Keratinocyte (primary cell): ENCODE measurements at regions not wholly inside any gene's neighbourhood (a gene's known extent, or its start where the extent isn't known, plus 50 kb on each side); places are given as distances from the start of the nearest gene placed in this dataset.

ENCODE experiments used
- DNase-seq: peaks from one replicate; pipeline ENCODE4 v3.0.0-alpha.2; 2011; ENCODE audit warnings: low read depth, missing footprints, low spot score
- FAIRE-seq: peaks from 2 replicates; lab custom pipeline; 2011; peaks lifted over from hg19 to GRCh38; lab: Jason Lieb, UNC
- H2AFZ ChIP-seq: 2 replicates; pipeline ENCODE4 v1.6.0; 2012; ENCODE audit warnings: low read length, control low read depth, inconsistent platforms; ENCODE audit not compliant: control insufficient read depth
- H3K27ac ChIP-seq: 2 replicates; pipeline ENCODE4 v1.5.1; 2011; ENCODE audit warnings: low read length; ENCODE audit not compliant: control insufficient read depth, insufficient read depth
- H3K27me3 ChIP-seq: 3 replicates; pipeline ENCODE4 v1.6.0; 2011; ENCODE audit warnings: low read length; ENCODE audit not compliant: control insufficient read depth, insufficient read depth; ENCODE audit errors: extremely low read depth
- H3K36me3 ChIP-seq, 2 experiments: 2 replicates in 1 of 2; 3 replicates in 1 of 2; pipeline ENCODE4 v1.5.1; 2011; ENCODE audit warnings: low read length in 2 of 2, mild to moderate bottlenecking in 1 of 2; ENCODE audit not compliant: control insufficient read depth in 2 of 2, insufficient read depth in 2 of 2; ENCODE audit errors: extremely low read depth in 1 of 2
- H3K4me1 ChIP-seq: 3 replicates; pipeline ENCODE4 v1.5.1; 2011; ENCODE audit warnings: low read length; ENCODE audit not compliant: control insufficient read depth, insufficient read depth; ENCODE audit errors: extremely low read depth
- H3K4me2 ChIP-seq: 3 replicates; pipeline ENCODE4 v1.6.0; 2011; ENCODE audit warnings: low read depth, low read length; ENCODE audit not compliant: control insufficient read depth, insufficient read depth; ENCODE audit errors: extremely low read depth
- H3K4me3 ChIP-seq, 3 experiments: fragments of 200-600 bp in 1 of 3; sonication (generic) in 1 of 3; 2 replicates in 2 of 3; 3 replicates in 1 of 3; pipeline ENCODE4 v1.5.1; 2011 to 2016; ENCODE audit warnings: low read length in 3 of 3, mild to moderate bottlenecking in 3 of 3, control low read depth in 2 of 3, inconsistent platforms in 1 of 3, low read depth in 1 of 3, mixed read lengths in 1 of 3, mixed run types in 1 of 3, moderate library complexity in 1 of 3; ENCODE audit not compliant: control insufficient read depth in 2 of 3, insufficient read depth in 2 of 3; ENCODE audit errors: extremely low read depth in 1 of 3
- H3K79me2 ChIP-seq: 2 replicates; pipeline ENCODE4 v1.6.0; 2012; ENCODE audit warnings: low read length; ENCODE audit not compliant: control insufficient read depth, insufficient read depth
- H3K9ac ChIP-seq: 3 replicates; pipeline ENCODE4 v1.6.0; 2011; ENCODE audit warnings: low read length; ENCODE audit not compliant: control insufficient read depth, insufficient read depth; ENCODE audit errors: extremely low read depth
- H3K9me1 ChIP-seq: 3 replicates; pipeline ENCODE4 v1.6.0; 2011; ENCODE audit warnings: low read length; ENCODE audit not compliant: control insufficient read depth, insufficient read depth; ENCODE audit errors: extremely low read depth
- H3K9me3 ChIP-seq: 2 replicates; pipeline ENCODE4 v1.5.1; 2012; ENCODE audit warnings: low read depth, low read length; ENCODE audit not compliant: control insufficient read depth
- H4K20me1 ChIP-seq: 3 replicates; pipeline ENCODE4 v1.6.0; 2011; ENCODE audit warnings: low read length; ENCODE audit not compliant: control insufficient read depth, insufficient read depth; ENCODE audit errors: extremely low read depth
- CTCF ChIP-seq, 3 experiments: IDR thresholded peaks in 1 of 3; conservative IDR thresholded peaks in 1 of 3; optimal IDR thresholded peaks in 1 of 3; 2 replicates in 2 of 3; 3 replicates in 1 of 3; pipeline versions ENCODE3 to v1.5.1; 2011; ENCODE audit warnings: low read length in 3 of 3, mild to moderate bottlenecking in 3 of 3, moderate library complexity in 2 of 3, control low read depth in 1 of 3, inconsistent platforms in 1 of 3; ENCODE audit not compliant: insufficient read depth in 2 of 3; ENCODE audit errors: extremely low read depth in 1 of 3
- EZH2 ChIP-seq: IDR thresholded peaks from one replicate; pipeline ENCODE4 v1.6.1; 2012; ENCODE audit warnings: inconsistent platforms, mild to moderate bottlenecking, low read length, moderate library complexity
- dilution Hi-C: fragments of 300-500 bp; cut with MboI; formaldehyde crosslinking; loops from one replicate; pipeline ENCODE4 v1.7.0; 2020; ENCODE audit warnings: low sequenced_read_pairs; ENCODE audit not compliant: extremely low pct_ligation_motif_present

DNA sequence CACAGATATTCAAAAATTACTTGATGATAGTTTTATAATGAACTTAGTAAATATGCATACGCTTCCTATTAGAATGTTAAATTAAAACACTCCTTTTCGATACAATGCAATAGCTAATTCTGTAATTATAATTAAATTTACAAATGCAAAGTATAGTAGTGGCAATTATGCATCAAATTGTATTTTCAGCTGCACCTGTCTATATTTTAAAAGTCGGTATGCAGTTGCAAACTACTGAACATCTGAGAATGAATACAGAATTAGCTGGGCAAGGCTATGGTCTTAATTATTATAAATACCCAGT, 110.4 kb upstream of the ARHGAP42 start:
- Histone ChIP-seq H3K27me3 (no peaks in the 10 kb centered on the region), H3K4me2 (no peak overlapping the region), H2AFZ (no peak overlapping the region), H3K4me1 (peaks cover 11% of the 10 kb centered on the region), H3K9me1 (no peaks in the 10 kb centered on the region), H3K79me2 (no peaks in the 10 kb centered on the region), H3K4me3 (no peak overlapping the region), H3K27ac (no peak overlapping the region), H3K9ac (no peak overlapping the region), H3K36me3 (no peaks in the 10 kb centered on the region), H4K20me1 (no peaks in the 10 kb centered on the region), H3K9me3 (no peaks in the 10 kb centered on the region)
- FAIRE-seq (no peak), DNase-seq (no peak)
- TF ChIP-seq CTCF (optimal IDR thresholded peaks at IDR 0.05 in 1 of 3, IDR thresholded peaks at IDR 0.05 in 1 of 3, conservative IDR thresholded peaks at IDR 0.05 in 1 of 3; ENCODE audit: extremely low read depth in 1 of 3, insufficient read depth in 2 of 3, low read length in 3 of 3) (no peak), EZH2 (no peak)
- dilution Hi-C loops = loop anchor here (25.0 kb wide), 1 partner anchor 286 kb away; no protein-coding TSS in a partner anchor

GRCh38 chr11:100578831-100579311, 108.2 kb upstream of the ARHGAP42 start:
- dilution Hi-C loops = loop anchor here (25.0 kb wide), 1 partner anchor 283 kb away; no protein-coding TSS in a partner anchor
- H3K4me1 ChIP-seq = peaks cover 11% of the 10 kb centered on the region
- H3K79me2 ChIP-seq = no peaks in the 10 kb centered on the region
- H3K4me3 ChIP-seq = no peak overlapping the region
- H3K27me3 ChIP-seq = no peaks in the 10 kb centered on the region
- FAIRE-seq = peak; percentile 86
- no peaks in the 10 kb centered on the region for H3K9me1 ChIP-seq
- no peaks in the 10 kb centered on the region for H4K20me1 ChIP-seq
- H3K4me2 ChIP-seq = peak overlapping the region; percentile 48
- no peak overlapping the region for H2AFZ ChIP-seq
- peak; percentile 28 for DNase-seq
- H3K9me3 ChIP-seq = no peaks in the 10 kb centered on the region
- no peak overlapping the region for H3K27ac ChIP-seq
- no peak overlapping the region for H3K9ac ChIP-seq
- TF ChIP-seq EZH2 = no peak
- no peak for TF ChIP-seq CTCF (optimal IDR thresholded peaks at IDR 0.05 in 1 of 3, IDR thresholded peaks at IDR 0.05 in 1 of 3, conservative IDR thresholded peaks at IDR 0.05 in 1 of 3; ENCODE audit: extremely low read depth in 1 of 3, insufficient read depth in 2 of 3, low read length in 3 of 3)
- H3K36me3 ChIP-seq = no peaks in the 10 kb centered on the region
